BE2C (cell line): ENCODE measurements at regions not wholly inside any gene's neighbourhood (a gene's known extent, or its start where the extent isn't known, plus 50 kb on each side); places are given as distances from the start of the nearest gene placed in this dataset.

Experiments used
- DNase-seq: peaks from one replicate; pipeline ENCODE4 v3.0.0-alpha.2; 2020
- H3K27me3 ChIP-seq: fragments of 250-450 bp; sonication (Bioruptor Pico); 2 replicates; pipeline ENCODE4 v1.5.1; 2020; ENCODE audit warnings: mild to moderate bottlenecking
- H3K36me3 ChIP-seq: fragments of 250-450 bp; sonication (Bioruptor Pico); 2 replicates; pipeline ENCODE4 v1.5.1; 2020; ENCODE audit warnings: mild to moderate bottlenecking
- H3K4me1 ChIP-seq: fragments of 250-450 bp; sonication (Bioruptor Pico); 2 replicates; pipeline ENCODE4 v1.5.1; 2020
- H3K4me3 ChIP-seq: 2 replicates; pipeline ENCODE4 v1.5.1; 2011; ENCODE audit warnings: low read depth, low read length
- H3K9me3 ChIP-seq: fragments of 250-450 bp; sonication (Bioruptor Pico); 2 replicates; pipeline ENCODE4 v1.5.1; 2020
- CTCF ChIP-seq: IDR thresholded peaks from 2 replicates; pipeline ENCODE4 v1.5.1; 2012; ENCODE audit warnings: mild to moderate bottlenecking, low read depth, low read length

- Histone ChIP-seq H3K36me3 (no peaks in the 10 kb centered on the region), H3K4me1 (peaks cover 18% of the 10 kb centered on the region)
- peak; percentile 38 for DNase-seq
These were observed 145.2 kb upstream of the UNC5B start for GRCh38 chr10:71067098-71067740.

GRCh38 chr10:71068861-71069271 is 143.5 kb upstream of the UNC5B start:
- peak; percentile 50 for DNase-seq
- Histone ChIP-seq H3K36me3 (no peaks in the 10 kb centered on the region), H3K9me3 (no peaks in the 10 kb centered on the region), H3K4me1 (peaks cover 23% of the 10 kb centered on the region), H3K4me3 (no peak overlapping the region), H3K27me3 (no peaks in the 10 kb centered on the region)
- no peak for TF ChIP-seq CTCF

More at GRCh38 chr10:71067098-71067740, 145.2 kb upstream of the UNC5B start:
- no peak for TF ChIP-seq CTCF
- no peaks in the 10 kb centered on the region for H3K9me3 ChIP-seq
- H3K4me3 ChIP-seq, result no peak overlapping the region
- no peaks in the 10 kb centered on the region for H3K27me3 ChIP-seq

GRCh38 chr10:71069909-71070666 is 142.3 kb upstream of the UNC5B start:
- no peak overlapping the region for H3K4me3 ChIP-seq
- no peaks in the 10 kb centered on the region for H3K9me3 ChIP-seq
- no peaks in the 10 kb centered on the region for H3K36me3 ChIP-seq
- no peak for DNase-seq
- TF ChIP-seq CTCF, result no peak
- H3K27me3 ChIP-seq, result no peaks in the 10 kb centered on the region
- H3K4me1 ChIP-seq, result peaks cover 33% of the 10 kb centered on the region

GRCh38 chr10:71070741-71071140 is 141.6 kb upstream of the UNC5B start:
- no peaks in the 10 kb centered on the region for H3K36me3 ChIP-seq
- TF ChIP-seq CTCF, result no peak
- no peak for DNase-seq
- H3K4me3 ChIP-seq, result no peak overlapping the region
- peaks cover 40% of the 10 kb centered on the region for H3K4me1 ChIP-seq
- no peaks in the 10 kb centered on the region; the same call in 1 of the 2 replicates for H3K9me3 ChIP-seq
- no peaks in the 10 kb centered on the region for H3K27me3 ChIP-seq

GRCh38 chr10:71072131-71072822 is 140.1 kb upstream of the UNC5B start:
- Histone ChIP-seq H3K27me3 (no peaks in the 10 kb centered on the region), H3K4me1 (peaks cover 51% of the 10 kb centered on the region), H3K36me3 (no peaks in the 10 kb centered on the region), H3K4me3 (no peak overlapping the region), H3K9me3 (no peaks in the 10 kb centered on the region; the same call in 1 of the 2 replicates)
- DNase-seq, result no peak
- no peak for TF ChIP-seq CTCF
